GM12892 (cell line): ENCODE measurements at regions not wholly inside any gene's neighbourhood (a gene's known extent, or its start where the extent isn't known, plus 50 kb on each side); places are given as distances from the start of the nearest gene placed in this dataset.
"Not testable (repeated sequence)": the region's sequence is repeated elsewhere in the genome, so short reads cannot be mapped to it uniquely, and the experiment has no call there.

Experiments used
- POLR2A ChIP-seq: IDR thresholded peaks from 2 replicates; pipeline ENCODE4 v1.6.1; 2011; ENCODE audit warnings: low read depth, low read length, control low read depth
- POLR2AphosphoS5 ChIP-seq: IDR thresholded peaks from 2 replicates; pipeline ENCODE4 v1.6.1; 2011; ENCODE audit warnings: low read depth, low read length, control low read depth
- TAF1 ChIP-seq: IDR thresholded peaks from 2 replicates; pipeline ENCODE4 v1.6.1; 2011; ENCODE audit warnings: low read depth, mild to moderate bottlenecking, control low read depth, low read length, borderline replicate concordance

DNA sequence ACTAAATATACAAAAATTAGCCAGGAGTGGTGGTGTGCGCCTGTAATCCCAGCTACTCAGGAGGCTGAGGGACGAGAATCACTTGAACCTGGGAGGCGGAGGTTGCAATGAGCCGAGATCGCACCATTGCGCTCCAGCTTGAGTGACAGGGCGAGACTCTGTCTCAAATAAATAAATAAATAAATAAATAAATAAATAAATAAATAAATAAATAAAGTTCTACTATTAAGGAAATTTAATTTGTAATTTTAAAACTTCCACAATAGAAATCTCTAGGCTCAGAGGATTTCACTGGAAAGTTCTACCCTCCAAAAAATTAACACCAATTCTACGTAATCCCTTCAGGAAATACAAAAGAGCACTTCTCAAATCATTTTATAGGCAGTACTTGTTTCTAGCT is 187.9 kb upstream of the NR5A2 start:
- not testable (repeated sequence) for TF ChIP-seq POLR2A, POLR2AphosphoS5, TAF1
